NCI-H2196 (cell line): ENCODE measurements at regions not wholly inside any gene's neighbourhood (a gene's known extent, or its start where the extent isn't known, plus 50 kb on each side); places are given as distances from the start of the nearest gene placed in this dataset.

ENCODE experiments used
- DNase-seq: peaks from one replicate; lab custom pipeline; 2025; ENCODE audit not compliant: unreplicated experiment; lab: John Stamatoyannopoulos, UW

GRCh38 chr9:91155746-91156376 is 205.9 kb downstream of the AUH start:
- no peak for DNase-seq

GRCh38 chr9:91156451-91157234 is 205.1 kb downstream of the AUH start:
- DNase-seq, result no peak

- no peak for DNase-seq
Observed at GRCh38 chr9:91157883-91158282, 203.8 kb downstream of the AUH start.

- no peak for DNase-seq
Observed at GRCh38 chr9:91158286-91158685, 203.4 kb downstream of the AUH start.

GRCh38 chr9:91158946-91159345 is 202.8 kb downstream of the AUH start:
- DNase-seq, result no peak

- DNase-seq, result no peak
Observed at GRCh38 chr9:91159664-91160121, 202.0 kb downstream of the AUH start.

GRCh38 chr9:91160181-91160580 is 201.5 kb downstream of the AUH start:
- no peak for DNase-seq

- DNase-seq, result no peak
Observed at GRCh38 chr9:91160599-91161464, 200.9 kb downstream of the AUH start.

- no peak for DNase-seq
Observed at GRCh38 chr9:91161465-91162300, 200.0 kb downstream of the AUH start.

GRCh38 chr9:91162311-91162710 is 199.4 kb downstream of the AUH start:
- DNase-seq, result no peak

- DNase-seq, result no peak
Observed at GRCh38 chr9:91162784-91163443, 198.8 kb downstream of the AUH start.

- no peak for DNase-seq
Observed at GRCh38 chr9:91163444-91163772, 198.3 kb downstream of the AUH start.

- DNase-seq, result no peak
Observed at GRCh38 chr9:91163773-91164471, 197.8 kb downstream of the AUH start.
